T-helper 9 cell (primary cell): ENCODE measurements at regions not wholly inside any gene's neighbourhood (a gene's known extent, or its start where the extent isn't known, plus 50 kb on each side); places are given as distances from the start of the nearest gene placed in this dataset.
"Not testable (repeated sequence)": the region's sequence is repeated elsewhere in the genome, so short reads cannot be mapped to it uniquely, and the experiment has no call there.

ENCODE experiments used
- DNase-seq: peaks from one replicate; pipeline ENCODE4 v3.0.0-alpha.2; 2020

GRCh38 chr4:19193274-19193981, 1058.3 kb upstream of the SLIT2 start:
- DNase-seq: no peak

GRCh38 chr4:19191979-19192650, 1059.6 kb upstream of the SLIT2 start:
- DNase-seq: no peak

GRCh38 chr4:19187691-19188090, 1064.0 kb upstream of the SLIT2 start:
- DNase-seq: no peak

GRCh38 chr4:19187096-19187495, 1064.6 kb upstream of the SLIT2 start:
- no peak for DNase-seq

GRCh38 chr4:19181631-19182030, 1070.1 kb upstream of the SLIT2 start:
- not testable (repeated sequence) for DNase-seq

GRCh38 chr4:19178835-19179234, 1072.9 kb upstream of the SLIT2 start:
- no peak for DNase-seq

- no peak for DNase-seq
These were observed 1074.1 kb upstream of the SLIT2 start for GRCh38 chr4:19177616-19178015.

GRCh38 chr4:19171832-19172231, 1079.9 kb upstream of the SLIT2 start:
- no peak for DNase-seq

GRCh38 chr4:19167311-19167710, 1084.4 kb upstream of the SLIT2 start:
- no peak for DNase-seq

GRCh38 chr4:19164334-19164733, 1087.4 kb upstream of the SLIT2 start:
- DNase-seq: no peak

GRCh38 chr4:19159874-19160273, 1091.8 kb upstream of the SLIT2 start:
- no peak for DNase-seq

GRCh38 chr4:19158107-19158809, 1093.4 kb upstream of the SLIT2 start:
- no peak for DNase-seq

GRCh38 chr4:19156786-19157185, 1094.9 kb upstream of the SLIT2 start:
- no peak for DNase-seq

GRCh38 chr4:19155568-19155967, 1096.1 kb upstream of the SLIT2 start:
- DNase-seq: no peak

- not testable (repeated sequence) for DNase-seq
These were observed 1097.4 kb upstream of the SLIT2 start for GRCh38 chr4:19154267-19154666.

GRCh38 chr4:19152264-19152663, 1099.4 kb upstream of the SLIT2 start:
- DNase-seq: no peak

GRCh38 chr4:19151684-19152083, 1100.0 kb upstream of the SLIT2 start:
- DNase-seq: no peak

- no peak for DNase-seq
These were observed 1105.7 kb upstream of the SLIT2 start for GRCh38 chr4:19146038-19146437.

- no peak for DNase-seq
These were observed 1114.5 kb upstream of the LCORL start for GRCh38 chr4:19135895-19136633.

GRCh38 chr4:19134685-19135084, 1113.1 kb upstream of the LCORL start:
- no peak for DNase-seq

- no peak for DNase-seq
These were observed 1111.8 kb upstream of the LCORL start for GRCh38 chr4:19133315-19133714.

GRCh38 chr4:19130866-19131265, 1109.3 kb upstream of the LCORL start:
- no peak for DNase-seq

GRCh38 chr4:19128176-19128575, 1106.6 kb upstream of the LCORL start:
- DNase-seq: no peak
